AG04450 (cell line): ENCODE measurements at regions not wholly inside any gene's neighbourhood (a gene's known extent, or its start where the extent isn't known, plus 50 kb on each side); places are given as distances from the start of the nearest gene placed in this dataset.
"Not testable (repeated sequence)": the region's sequence is repeated elsewhere in the genome, so short reads cannot be mapped to it uniquely, and the experiment has no call there.

ENCODE experiments used
- CTCF ChIA-PET: fragments of 300-600, 350-600 bp; formaldehyde crosslinking; extraction: SDS; loops from one replicate; lab custom pipeline; 2022; ENCODE audit warnings: antibody characterized with exemption, inconsistent platforms; lab: Charles Lee
- POLR2A ChIA-PET: fragments of 350-600 bp; formaldehyde crosslinking; extraction: SDS; loops from one replicate; lab custom pipeline; 2021; ENCODE audit warnings: antibody characterized with exemption, inconsistent platforms; lab: Yijun Ruan, JAX
- DNase-seq: peaks from one replicate; pipeline ENCODE4 v3.0.0-alpha.2; 2011; ENCODE audit warnings: low read depth, low spot score
- H3K27ac ChIP-seq: one replicate; pipeline ENCODE4 v1.5.1; 2012; ENCODE audit warnings: low read depth, low read length, control low read depth
- H3K27me3 ChIP-seq: one replicate; pipeline ENCODE4 v1.6.0; 2012; ENCODE audit warnings: low read length; ENCODE audit not compliant: control insufficient read depth, insufficient read depth
- H3K4me3 ChIP-seq: 2 replicates; pipeline ENCODE4 v1.5.1; 2011; ENCODE audit warnings: mild to moderate bottlenecking, low read depth, low read length, control low read depth
- H3K9me3 ChIP-seq: 2 replicates; pipeline ENCODE4 v1.5.1; 2012; ENCODE audit warnings: low read length; ENCODE audit not compliant: control insufficient read depth, insufficient read depth
- CTCF ChIP-seq: IDR thresholded peaks from 2 replicates; pipeline ENCODE4 v1.5.1; 2011; ENCODE audit warnings: low read depth, low read length, control low read depth, inconsistent platforms

GRCh38 chr14:25833341-25834126 is 764.3 kb downstream of the NOVA1 start:
- TF ChIP-seq CTCF = no peak
- Histone ChIP-seq H3K27me3 (no peaks in the 10 kb centered on the region), H3K9me3 (no peaks in the 10 kb centered on the region), H3K4me3 (no peak overlapping the region), H3K27ac (no peak overlapping the region)
- ChIA-PET CTCF (no interaction called here), POLR2A (no interaction called here)
- no peak for DNase-seq

DNA sequence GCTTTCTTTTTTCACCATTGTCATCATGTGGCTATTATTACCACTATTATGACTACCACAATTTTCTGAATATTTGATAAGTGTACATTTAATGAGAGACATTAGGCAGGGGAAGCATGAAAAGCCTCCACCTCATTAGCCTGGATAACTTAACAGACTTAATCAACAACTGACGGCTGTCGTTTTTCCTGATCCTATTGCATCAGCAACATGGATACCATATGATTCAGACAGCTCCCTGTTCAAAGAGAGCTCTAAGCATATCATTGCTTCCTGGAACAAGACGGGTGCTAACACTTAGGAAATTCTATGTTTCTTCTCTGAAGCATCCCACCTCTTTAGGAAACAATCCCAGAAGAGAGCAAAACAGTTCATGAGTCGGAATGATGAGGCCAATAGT is 765.2 kb downstream of the NOVA1 start:
- Histone ChIP-seq H3K4me3 (no peak overlapping the region), H3K27ac (no peak overlapping the region), H3K9me3 (no peaks in the 10 kb centered on the region; the same call in 1 of the 2 replicates), H3K27me3 (no peaks in the 10 kb centered on the region)
- ChIA-PET CTCF (no interaction called here), POLR2A (no interaction called here)
- TF ChIP-seq CTCF = no peak
- no peak for DNase-seq

GRCh38 chr14:25828562-25828961 is 769.3 kb downstream of the NOVA1 start:
- ChIA-PET POLR2A (no interaction called here), CTCF (no interaction called here)
- H3K9me3 ChIP-seq = no peaks in the 10 kb centered on the region; the same call in none of the 2 replicates
- no peak overlapping the region for H3K27ac ChIP-seq
- no peak overlapping the region for H3K4me3 ChIP-seq
- no peak for DNase-seq
- TF ChIP-seq CTCF = no peak
- no peaks in the 10 kb centered on the region for H3K27me3 ChIP-seq

DNA sequence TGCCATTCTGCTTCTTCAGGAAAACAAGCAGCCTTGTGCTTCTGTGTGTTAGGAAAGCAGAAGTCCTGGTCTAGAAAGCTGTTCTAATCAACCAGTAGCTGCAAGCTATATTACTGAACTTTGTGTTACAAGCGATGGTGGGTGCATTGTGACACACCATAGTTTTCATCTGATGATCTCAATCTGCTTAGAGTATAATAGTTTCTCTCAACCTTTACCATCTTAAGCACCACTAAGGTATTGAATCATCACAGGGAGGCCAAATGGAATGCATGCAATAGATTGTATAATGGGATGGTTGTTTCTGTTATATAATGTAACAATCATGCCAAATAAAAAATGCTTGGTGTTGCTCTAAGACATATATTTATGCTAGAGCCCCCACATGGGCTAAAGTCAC is 771.7 kb downstream of the NOVA1 start:
- TF ChIP-seq CTCF = no peak
- Histone ChIP-seq H3K27me3 (no peaks in the 10 kb centered on the region), H3K27ac (no peak overlapping the region), H3K9me3 (no peaks in the 10 kb centered on the region; the same call in none of the 2 replicates), H3K4me3 (no peak overlapping the region)
- POLR2A ChIA-PET = no interaction called here
- no peak for DNase-seq
- CTCF ChIA-PET = no interaction called here

DNA sequence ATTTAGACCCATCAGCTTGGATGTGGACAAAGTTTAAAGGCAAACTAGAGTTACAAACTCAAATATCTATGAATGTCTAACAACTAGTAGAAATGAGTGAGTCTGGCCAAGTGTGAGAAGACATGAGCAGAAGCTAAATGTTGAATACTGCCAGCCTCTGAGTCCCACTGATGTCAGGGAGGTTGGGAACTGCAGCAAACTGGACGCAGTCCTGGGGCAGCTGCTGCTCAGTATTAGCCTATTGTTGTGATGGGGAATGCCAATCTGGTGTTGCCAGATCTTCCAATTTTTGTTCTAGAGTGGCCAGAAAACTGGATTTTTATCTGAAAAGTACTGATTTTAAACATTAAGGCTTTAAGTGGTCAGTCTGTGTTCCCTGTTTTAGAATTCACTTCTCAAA is 770.4 kb upstream of the STXBP6 start:
- Histone ChIP-seq H3K27ac (no peak overlapping the region), H3K4me3 (no peak overlapping the region)
- no peak for TF ChIP-seq CTCF

DNA sequence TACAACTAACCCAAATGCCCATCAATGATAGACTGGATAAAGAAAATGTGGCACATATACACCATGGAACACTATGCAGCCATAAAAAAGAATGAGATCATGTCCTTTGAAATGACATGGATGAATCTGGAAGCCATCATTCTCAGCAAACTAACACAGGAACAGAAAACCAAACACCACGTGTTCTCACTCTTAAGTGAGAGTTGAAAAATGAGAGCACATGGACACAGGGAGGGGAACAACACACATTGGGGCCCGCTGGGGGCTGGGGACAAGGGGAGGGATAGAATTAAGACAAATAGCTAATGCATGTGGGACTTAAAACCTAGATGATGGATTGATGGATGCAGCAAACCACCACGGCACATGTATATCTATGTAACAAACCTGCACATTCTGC is 764.7 kb upstream of the STXBP6 start:
- H3K27ac ChIP-seq, H3K9me3 ChIP-seq, H3K4me3 ChIP-seq, DNase-seq, H3K27me3 ChIP-seq, POLR2A ChIA-PET, CTCF ChIA-PET: not testable (repeated sequence)

More for the DNA sequence above, 770.4 kb upstream of the STXBP6 start:
- ChIA-PET POLR2A (no interaction called here), CTCF (no interaction called here)
- DNase-seq = no peak
- H3K9me3 ChIP-seq = no peaks in the 10 kb centered on the region; the same call in 1 of the 2 replicates
- no peaks in the 10 kb centered on the region for H3K27me3 ChIP-seq
